ENCODE measurements at regions not wholly inside any gene's neighbourhood (a gene's known extent, or its start where the extent isn't known, plus 50 kb on each side); places are given as distances from the start of the nearest gene placed in this dataset.

GRCh38 chr2:59961746-59962145 lies 591.7 kb downstream of the BCL11A start:
- no peak for TF ChIP-seq ZNF24 (IDR thresholded peaks at IDR 0.05)
- TF ChIP-seq SKIL (IDR thresholded peaks at IDR 0.05; ENCODE audit: low read depth, poor library complexity, severe bottlenecking) = no peak
- TF ChIP-seq RAD51 (IDR thresholded peaks at IDR 0.05) = no peak
- TF ChIP-seq NFYB (IDR thresholded peaks at IDR 0.05; ENCODE audit: insufficient read depth, low read depth, low read length) = no peak
- TF ChIP-seq POLR2AphosphoS5 (IDR thresholded peaks at IDR 0.05; ENCODE audit: low read length) = no peak
- TF ChIP-seq MTA3 (IDR thresholded peaks at IDR 0.05; ENCODE audit: borderline replicate concordance, low read length) = no peak
- no peak for TF ChIP-seq BHLHE40 (IDR thresholded peaks at IDR 0.05; ENCODE audit: borderline replicate concordance in 1 of 2, low read depth in 2 of 2, low read length in 1 of 2)
- TF ChIP-seq CBX3 (IDR thresholded peaks at IDR 0.05; ENCODE audit: borderline replicate concordance, low read depth) = no peak
- TF ChIP-seq CTCF (IDR thresholded peaks at IDR 0.05 in 2 of 3, conservative IDR thresholded peaks at IDR 0.05 in 1 of 3; ENCODE audit: control insufficient read depth in 2 of 3, extremely low read depth in 1 of 3, insufficient read depth in 1 of 3, low read depth in 3 of 3, low read length in 3 of 3) = no peak
- TF ChIP-seq NR2C2 (IDR thresholded peaks at IDR 0.05; ENCODE audit: borderline replicate concordance, control insufficient read depth, insufficient read length, low read depth) = no peak
- TF ChIP-seq BCLAF1 (IDR thresholded peaks at IDR 0.05) = no peak
- no peak for TF ChIP-seq EP300 (IDR thresholded peaks at IDR 0.05; ENCODE audit: borderline replicate concordance in 1 of 2, control insufficient read depth in 1 of 2, low read depth in 2 of 2, low read length in 2 of 2)
- no peak for TF ChIP-seq GABPA (IDR thresholded peaks at IDR 0.05; ENCODE audit: low read depth)
- no peak for TF ChIP-seq ZNF274 (IDR thresholded peaks at IDR 0.05; ENCODE audit: insufficient read depth, insufficient read length)

Measured in GM12878 (cell line).